K562 (cell line): ENCODE measurements at regions not wholly inside any gene's neighbourhood (a gene's known extent, or its start where the extent isn't known, plus 50 kb on each side); places are given as distances from the start of the nearest gene placed in this dataset.

ENCODE experiments used
- BRCA1 ChIP-seq, 2 experiments: fragments of 450-650 bp in 1 of 2; sonication (generic) in 1 of 2; formaldehyde crosslinking in 1 of 2; IDR thresholded peaks; 2 replicates each; pipeline versions ENCODE4 v1.5.0 to v1.6.1; 2017 to 2020; ENCODE audit warnings: mild to moderate bottlenecking in 1 of 2, missing genetic modification reagents in 1 of 2
- POLR2AphosphoS5 ChIP-seq: IDR thresholded peaks from 2 replicates; pipeline ENCODE4 v1.6.1; 2011; ENCODE audit warnings: mild to moderate bottlenecking, low read depth, low read length, moderate library complexity; ENCODE audit not compliant: control insufficient read depth, insufficient read depth
- ZSCAN32 ChIP-seq: fragments of 450-650 bp; formaldehyde crosslinking; IDR thresholded peaks from 2 replicates; pipeline ENCODE4 v1.4.0; 2020; ENCODE audit warnings: mild to moderate bottlenecking, moderate library complexity

GRCh38 chr6:37576336-37576737 is 76.6 kb upstream of the CCDC167 start:
- TF ChIP-seq BRCA1 (IDR thresholded peaks at IDR 0.05): no peak
- TF ChIP-seq BRCA1 (CRISPR knock-in tag; IDR thresholded peaks at IDR 0.05): no peak
- TF ChIP-seq POLR2AphosphoS5: no peak
- TF ChIP-seq ZSCAN32: no peak
